Kidney capillary endothelial cell (primary cell): ENCODE measurements at regions not wholly inside any gene's neighbourhood (a gene's known extent, or its start where the extent isn't known, plus 50 kb on each side); places are given as distances from the start of the nearest gene placed in this dataset.

Experiments
- DNase-seq: peaks from one replicate; pipeline ENCODE4 v3.0.0-alpha.2; 2018; ENCODE audit warnings: low spot score

GRCh38 chr10:36373424-36374096, 731.5 kb upstream of the FZD8 start:
- DNase-seq: no peak

- DNase-seq: no peak
Observed at GRCh38 chr10:36367362-36367761, 725.3 kb upstream of the FZD8 start.

- DNase-seq: no peak
Observed at GRCh38 chr10:36366843-36367242, 724.7 kb upstream of the FZD8 start.

- DNase-seq: no peak
Observed at GRCh38 chr10:36366065-36366464, 724.0 kb upstream of the FZD8 start.

- DNase-seq: no peak
Observed at GRCh38 chr10:36362257-36362656, 720.2 kb upstream of the FZD8 start.

- no peak for DNase-seq
Observed at GRCh38 chr10:36358736-36359135, 716.6 kb upstream of the FZD8 start.

- DNase-seq: no peak
Observed at GRCh38 chr10:36354633-36355032, 712.5 kb upstream of the FZD8 start.

- DNase-seq: no peak
Observed at GRCh38 chr10:36351159-36351558, 709.1 kb upstream of the FZD8 start.

- no peak for DNase-seq
Observed at GRCh38 chr10:36349445-36350078, 707.5 kb upstream of the FZD8 start.

- DNase-seq: no peak
Observed at GRCh38 chr10:36345807-36346206, 703.7 kb upstream of the FZD8 start.

GRCh38 chr10:36345175-36345533, 703.1 kb upstream of the FZD8 start:
- DNase-seq: no peak

GRCh38 chr10:36344240-36345174, 702.4 kb upstream of the FZD8 start:
- DNase-seq: peak; percentile 23

GRCh38 chr10:36342781-36343180, 700.7 kb upstream of the FZD8 start:
- no peak for DNase-seq

- DNase-seq: no peak
Observed at GRCh38 chr10:36341471-36341870, 699.4 kb upstream of the FZD8 start.

- no peak for DNase-seq
Observed at GRCh38 chr10:36336315-36336714, 694.2 kb upstream of the FZD8 start.

GRCh38 chr10:36333446-36333845, 691.4 kb upstream of the FZD8 start:
- DNase-seq: no peak

- DNase-seq: no peak
Observed at GRCh38 chr10:36332926-36333325, 690.8 kb upstream of the FZD8 start.

GRCh38 chr10:36331121-36331520, 689.0 kb upstream of the FZD8 start:
- DNase-seq: no peak

GRCh38 chr10:36325815-36326214, 683.7 kb upstream of the FZD8 start:
- no peak for DNase-seq

- DNase-seq: peak; percentile 69
Observed at GRCh38 chr10:36324831-36325230, 682.7 kb upstream of the FZD8 start.

GRCh38 chr10:36313142-36313541, 671.0 kb upstream of the FZD8 start:
- DNase-seq: no peak

- DNase-seq: no peak
Observed at GRCh38 chr10:36303896-36304295, 661.8 kb upstream of the FZD8 start.

- no peak for DNase-seq
Observed at GRCh38 chr10:36302086-36302485, 660.0 kb upstream of the FZD8 start.
